ENCODE measurements at regions not wholly inside any gene's neighbourhood (a gene's known extent, or its start where the extent isn't known, plus 50 kb on each side); places are given as distances from the start of the nearest gene placed in this dataset.

DNA sequence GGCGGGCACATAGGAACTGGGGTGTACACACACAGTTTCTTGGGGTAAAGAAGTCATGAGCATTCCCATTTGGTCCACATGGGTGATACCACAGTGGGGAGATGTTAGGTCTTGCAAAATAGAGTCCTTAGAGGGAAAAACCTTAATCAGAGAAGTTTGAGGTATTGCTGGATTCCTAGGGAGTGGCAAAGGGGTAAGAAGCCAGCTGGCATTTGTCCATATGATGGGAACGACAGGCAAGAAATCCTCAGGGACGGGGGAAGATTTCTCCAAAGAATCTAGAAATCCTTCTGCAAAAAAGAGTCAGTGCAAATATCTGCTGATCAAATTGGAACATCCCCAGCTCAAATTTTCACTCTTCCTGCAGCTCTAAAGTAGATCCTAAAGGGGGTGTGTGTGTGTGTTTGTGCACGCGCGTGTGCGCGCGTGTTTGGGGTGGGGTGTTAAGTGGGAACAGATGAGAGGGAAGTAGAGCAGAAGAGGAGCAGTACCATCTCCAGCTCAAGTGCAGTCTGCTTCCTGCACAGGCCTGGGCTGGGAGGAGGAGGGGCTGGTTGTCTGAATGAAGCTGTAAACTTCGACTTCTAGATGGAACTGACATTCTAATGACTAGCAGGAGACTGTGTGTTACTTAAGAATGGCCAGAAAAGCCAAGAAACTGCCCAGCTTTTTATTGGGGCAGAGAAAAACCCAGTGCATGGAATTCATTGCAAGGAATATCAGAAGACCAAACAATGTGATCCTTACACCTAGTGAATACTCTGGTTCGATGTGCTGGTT is 168.0 kb downstream of the SPP2 start (continued):
- TF ChIP-seq, protein P1, sequence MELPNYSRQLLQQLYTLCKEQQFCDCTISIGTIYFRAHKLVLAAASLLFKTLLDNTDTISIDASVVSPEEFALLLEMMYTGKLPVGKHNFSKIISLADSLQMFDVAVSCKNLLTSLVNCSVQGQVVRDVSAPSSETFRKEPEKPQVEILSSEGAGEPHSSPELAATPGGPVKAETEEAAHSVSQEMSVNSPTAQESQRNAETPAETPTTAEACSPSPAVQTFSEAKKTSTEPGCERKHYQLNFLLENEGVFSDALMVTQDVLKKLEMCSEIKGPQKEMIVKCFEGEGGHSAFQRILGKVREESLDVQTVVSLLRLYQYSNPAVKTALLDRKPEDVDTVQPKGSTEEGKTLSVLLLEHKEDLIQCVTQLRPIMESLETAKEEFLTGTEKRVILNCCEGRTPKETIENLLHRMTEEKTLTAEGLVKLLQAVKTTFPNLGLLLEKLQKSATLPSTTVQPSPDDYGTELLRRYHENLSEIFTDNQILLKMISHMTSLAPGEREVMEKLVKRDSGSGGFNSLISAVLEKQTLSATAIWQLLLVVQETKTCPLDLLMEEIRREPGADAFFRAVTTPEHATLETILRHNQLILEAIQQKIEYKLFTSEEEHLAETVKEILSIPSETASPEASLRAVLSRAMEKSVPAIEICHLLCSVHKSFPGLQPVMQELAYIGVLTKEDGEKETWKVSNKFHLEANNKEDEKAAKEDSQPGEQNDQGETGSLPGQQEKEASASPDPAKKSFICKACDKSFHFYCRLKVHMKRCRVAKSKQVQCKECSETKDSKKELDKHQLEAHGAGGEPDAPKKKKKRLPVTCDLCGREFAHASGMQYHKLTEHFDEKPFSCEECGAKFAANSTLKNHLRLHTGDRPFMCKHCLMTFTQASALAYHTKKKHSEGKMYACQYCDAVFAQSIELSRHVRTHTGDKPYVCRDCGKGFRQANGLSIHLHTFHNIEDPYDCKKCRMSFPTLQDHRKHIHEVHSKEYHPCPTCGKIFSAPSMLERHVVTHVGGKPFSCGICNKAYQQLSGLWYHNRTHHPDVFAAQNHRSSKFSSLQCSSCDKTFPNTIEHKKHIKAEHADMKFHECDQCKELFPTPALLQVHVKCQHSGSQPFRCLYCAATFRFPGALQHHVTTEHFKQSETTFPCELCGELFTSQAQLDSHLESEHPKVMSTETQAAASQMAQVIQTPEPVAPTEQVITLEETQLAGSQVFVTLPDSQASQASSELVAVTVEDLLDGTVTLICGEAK (IDR thresholded peaks at IDR 0.05) = no peak
- TF ChIP-seq, protein P1 (CRISPR knock-in tag; IDR thresholded peaks at IDR 0.05) = no peak
- TF ChIP-seq ZNF563 (CRISPR knock-in tag; IDR thresholded peaks at IDR 0.05) = no peak
- TF ChIP-seq AHR (CRISPR knock-in tag; IDR thresholded peaks at IDR 0.05) = no peak
- TF ChIP-seq, protein P2, sequence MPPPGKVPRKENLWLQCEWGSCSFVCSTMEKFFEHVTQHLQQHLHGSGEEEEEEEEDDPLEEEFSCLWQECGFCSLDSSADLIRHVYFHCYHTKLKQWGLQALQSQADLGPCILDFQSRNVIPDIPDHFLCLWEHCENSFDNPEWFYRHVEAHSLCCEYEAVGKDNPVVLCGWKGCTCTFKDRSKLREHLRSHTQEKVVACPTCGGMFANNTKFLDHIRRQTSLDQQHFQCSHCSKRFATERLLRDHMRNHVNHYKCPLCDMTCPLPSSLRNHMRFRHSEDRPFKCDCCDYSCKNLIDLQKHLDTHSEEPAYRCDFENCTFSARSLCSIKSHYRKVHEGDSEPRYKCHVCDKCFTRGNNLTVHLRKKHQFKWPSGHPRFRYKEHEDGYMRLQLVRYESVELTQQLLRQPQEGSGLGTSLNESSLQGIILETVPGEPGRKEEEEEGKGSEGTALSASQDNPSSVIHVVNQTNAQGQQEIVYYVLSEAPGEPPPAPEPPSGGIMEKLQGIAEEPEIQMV (CRISPR knock-in tag; IDR thresholded peaks at IDR 0.05; ENCODE audit: low read depth) = no peak
- TF ChIP-seq ZNF564 (CRISPR knock-in tag; IDR thresholded peaks at IDR 0.05) = no peak
- TF ChIP-seq, protein P3, sequence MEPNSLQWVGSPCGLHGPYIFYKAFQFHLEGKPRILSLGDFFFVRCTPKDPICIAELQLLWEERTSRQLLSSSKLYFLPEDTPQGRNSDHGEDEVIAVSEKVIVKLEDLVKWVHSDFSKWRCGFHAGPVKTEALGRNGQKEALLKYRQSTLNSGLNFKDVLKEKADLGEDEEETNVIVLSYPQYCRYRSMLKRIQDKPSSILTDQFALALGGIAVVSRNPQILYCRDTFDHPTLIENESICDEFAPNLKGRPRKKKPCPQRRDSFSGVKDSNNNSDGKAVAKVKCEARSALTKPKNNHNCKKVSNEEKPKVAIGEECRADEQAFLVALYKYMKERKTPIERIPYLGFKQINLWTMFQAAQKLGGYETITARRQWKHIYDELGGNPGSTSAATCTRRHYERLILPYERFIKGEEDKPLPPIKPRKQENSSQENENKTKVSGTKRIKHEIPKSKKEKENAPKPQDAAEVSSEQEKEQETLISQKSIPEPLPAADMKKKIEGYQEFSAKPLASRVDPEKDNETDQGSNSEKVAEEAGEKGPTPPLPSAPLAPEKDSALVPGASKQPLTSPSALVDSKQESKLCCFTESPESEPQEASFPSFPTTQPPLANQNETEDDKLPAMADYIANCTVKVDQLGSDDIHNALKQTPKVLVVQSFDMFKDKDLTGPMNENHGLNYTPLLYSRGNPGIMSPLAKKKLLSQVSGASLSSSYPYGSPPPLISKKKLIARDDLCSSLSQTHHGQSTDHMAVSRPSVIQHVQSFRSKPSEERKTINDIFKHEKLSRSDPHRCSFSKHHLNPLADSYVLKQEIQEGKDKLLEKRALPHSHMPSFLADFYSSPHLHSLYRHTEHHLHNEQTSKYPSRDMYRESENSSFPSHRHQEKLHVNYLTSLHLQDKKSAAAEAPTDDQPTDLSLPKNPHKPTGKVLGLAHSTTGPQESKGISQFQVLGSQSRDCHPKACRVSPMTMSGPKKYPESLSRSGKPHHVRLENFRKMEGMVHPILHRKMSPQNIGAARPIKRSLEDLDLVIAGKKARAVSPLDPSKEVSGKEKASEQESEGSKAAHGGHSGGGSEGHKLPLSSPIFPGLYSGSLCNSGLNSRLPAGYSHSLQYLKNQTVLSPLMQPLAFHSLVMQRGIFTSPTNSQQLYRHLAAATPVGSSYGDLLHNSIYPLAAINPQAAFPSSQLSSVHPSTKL (CRISPR knock-in tag; IDR thresholded peaks at IDR 0.05) = no peak
- no peak for TF ChIP-seq ZSCAN21 (CRISPR knock-in tag; IDR thresholded peaks at IDR 0.05; ENCODE audit: borderline replicate concordance)
- TF ChIP-seq ZNF766 (CRISPR knock-in tag; IDR thresholded peaks at IDR 0.05; ENCODE audit: borderline replicate concordance) = no peak
- TF ChIP-seq, protein P4, sequence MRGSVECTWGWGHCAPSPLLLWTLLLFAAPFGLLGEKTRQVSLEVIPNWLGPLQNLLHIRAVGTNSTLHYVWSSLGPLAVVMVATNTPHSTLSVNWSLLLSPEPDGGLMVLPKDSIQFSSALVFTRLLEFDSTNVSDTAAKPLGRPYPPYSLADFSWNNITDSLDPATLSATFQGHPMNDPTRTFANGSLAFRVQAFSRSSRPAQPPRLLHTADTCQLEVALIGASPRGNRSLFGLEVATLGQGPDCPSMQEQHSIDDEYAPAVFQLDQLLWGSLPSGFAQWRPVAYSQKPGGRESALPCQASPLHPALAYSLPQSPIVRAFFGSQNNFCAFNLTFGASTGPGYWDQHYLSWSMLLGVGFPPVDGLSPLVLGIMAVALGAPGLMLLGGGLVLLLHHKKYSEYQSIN (CRISPR knock-in tag; IDR thresholded peaks at IDR 0.05; ENCODE audit: borderline replicate concordance) = no peak
- TF ChIP-seq ZNF432 (CRISPR knock-in tag; IDR thresholded peaks at IDR 0.05; ENCODE audit: borderline replicate concordance) = no peak
- no peak for TF ChIP-seq GATAD2A (CRISPR knock-in tag; IDR thresholded peaks at IDR 0.05)

Data from HepG2 (cell line).